ENCODE measurements at regions not wholly inside any gene's neighbourhood (a gene's known extent, or its start where the extent isn't known, plus 50 kb on each side); places are given as distances from the start of the nearest gene placed in this dataset.

DNA sequence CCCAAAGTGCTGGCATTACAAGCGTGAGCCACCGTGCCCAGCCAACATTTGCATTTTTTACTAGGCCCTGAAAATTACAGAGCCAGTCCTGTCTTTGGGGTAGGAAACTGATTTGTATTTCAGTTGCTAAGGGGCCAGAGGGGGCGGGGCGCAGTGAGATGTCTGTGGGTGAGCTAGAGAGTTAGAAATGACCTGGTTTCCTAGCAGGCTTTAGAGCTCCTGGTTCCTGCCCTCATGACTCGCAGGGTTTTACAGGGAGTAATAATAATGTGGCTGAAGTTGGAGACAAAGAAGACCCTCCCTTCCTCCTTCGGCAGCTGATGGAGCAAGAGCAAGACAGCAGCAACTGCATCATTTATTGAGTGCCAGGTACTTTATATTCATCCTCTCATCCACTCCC, 131.5 kb downstream of the TFAP2C start:
- Histone ChIP-seq H3K36me3 (ENCODE audit: control insufficient read depth in 1 of 2, insufficient read depth in 2 of 2, low read length in 2 of 2) (no peaks in the 10 kb centered on the region), H3K9ac (ENCODE audit: low read length) (no peak overlapping the region), H3K79me2 (ENCODE audit: control insufficient read depth, insufficient read depth, low read length, poor library complexity) (no peaks in the 10 kb centered on the region), H3K4me3 (ENCODE audit: low read depth, low read length) (no peak overlapping the region), H4K91ac (ENCODE audit: low read depth, low read length) (no peak overlapping the region), H3K23ac (ENCODE audit: low read length) (no peak overlapping the region), H3K4me1 (ENCODE audit: control insufficient read depth in 1 of 2, insufficient read depth in 2 of 2, low read length in 2 of 2) (no peaks in the 10 kb centered on the region), H3K18ac (ENCODE audit: low read length) (no peak overlapping the region), H3K79me1 (ENCODE audit: low read length) (no peaks in the 10 kb centered on the region), H3K27ac (ENCODE audit: low read depth, low read length) (no peak overlapping the region), H4K8ac (ENCODE audit: low read depth, low read length) (no peak overlapping the region), H2AK5ac (ENCODE audit: low read length) (no peak overlapping the region), H2BK5ac (ENCODE audit: low read depth, low read length, poor library complexity) (no peak overlapping the region), H3K27me3 (ENCODE audit: insufficient read depth, low read length) (no peaks in the 10 kb centered on the region), H3K14ac (ENCODE audit: low read length) (no peak overlapping the region), H3K4me2 (ENCODE audit: low read length) (no peak overlapping the region), H2BK120ac (ENCODE audit: insufficient read depth, low read length, poor library complexity) (no peak overlapping the region), H3K4ac (ENCODE audit: low read depth, low read length) (no peak overlapping the region), H2BK12ac (ENCODE audit: low read length) (no peak overlapping the region), H3K9me3 (ENCODE audit: insufficient read depth, low read depth, low read length) (peaks cover 2% of the 10 kb centered on the region), H4K12ac (ENCODE audit: low read depth, low read length) (no peak overlapping the region), H2AFZ (ENCODE audit: insufficient read depth, low read length, poor library complexity) (no peak overlapping the region)
- DNase-seq, result no peak
- no CpG with 5 or more reads among the region's 6 CpGs for WGBS (ENCODE audit: extremely low coverage, insufficient coverage, insufficient read length)

- H2AK5ac ChIP-seq (ENCODE audit: low read length), result no peak overlapping the region
- H4K12ac ChIP-seq (ENCODE audit: low read depth, low read length), result no peak overlapping the region
- H4K91ac ChIP-seq (ENCODE audit: low read depth, low read length), result no peak overlapping the region
- H3K27ac ChIP-seq (ENCODE audit: low read depth, low read length), result no peak overlapping the region
- H3K4me3 ChIP-seq (ENCODE audit: low read depth, low read length), result no peak overlapping the region
- H3K23ac ChIP-seq (ENCODE audit: low read length), result no peak overlapping the region
- H3K4me2 ChIP-seq (ENCODE audit: low read length), result no peak overlapping the region
- H3K4me1 ChIP-seq (ENCODE audit: control insufficient read depth in 1 of 2, insufficient read depth in 2 of 2, low read length in 2 of 2), result no peaks in the 10 kb centered on the region
- H4K8ac ChIP-seq (ENCODE audit: low read depth, low read length), result no peak overlapping the region
- no peaks in the 10 kb centered on the region for H3K79me2 ChIP-seq (ENCODE audit: control insufficient read depth, insufficient read depth, low read length, poor library complexity)
- peaks cover 2% of the 10 kb centered on the region for H3K9me3 ChIP-seq (ENCODE audit: insufficient read depth, low read depth, low read length)
- H3K79me1 ChIP-seq (ENCODE audit: low read length), result no peaks in the 10 kb centered on the region
- WGBS (ENCODE audit: extremely low coverage, insufficient coverage, insufficient read length), result no CpG with 5 or more reads among the region's 2 CpGs
- no peak overlapping the region for H2AFZ ChIP-seq (ENCODE audit: insufficient read depth, low read length, poor library complexity)
- H2BK5ac ChIP-seq (ENCODE audit: low read depth, low read length, poor library complexity), result no peak overlapping the region
- DNase-seq, result no peak
- no peak overlapping the region for H2BK12ac ChIP-seq (ENCODE audit: low read length)
- no peak overlapping the region for H3K4ac ChIP-seq (ENCODE audit: low read depth, low read length)
- H3K18ac ChIP-seq (ENCODE audit: low read length), result no peak overlapping the region
- no peaks in the 10 kb centered on the region for H3K27me3 ChIP-seq (ENCODE audit: insufficient read depth, low read length)
- H3K14ac ChIP-seq (ENCODE audit: low read length), result no peak overlapping the region
- no peaks in the 10 kb centered on the region for H3K36me3 ChIP-seq (ENCODE audit: control insufficient read depth in 1 of 2, insufficient read depth in 2 of 2, low read length in 2 of 2)
- no peak overlapping the region for H3K9ac ChIP-seq (ENCODE audit: low read length)
- no peak overlapping the region for H2BK120ac ChIP-seq (ENCODE audit: insufficient read depth, low read length, poor library complexity)
Observed at GRCh38 chr20:56761393-56761792, 132.3 kb downstream of the TFAP2C start.

GRCh38 chr20:56762401-56762800, 133.3 kb downstream of the TFAP2C start:
- H4K91ac ChIP-seq (ENCODE audit: low read depth, low read length), result no peak overlapping the region
- no peak overlapping the region for H3K4ac ChIP-seq (ENCODE audit: low read depth, low read length)
- no peak overlapping the region for H3K23ac ChIP-seq (ENCODE audit: low read length)
- no CpG with 5 or more reads among the region's 4 CpGs for WGBS (ENCODE audit: extremely low coverage, insufficient coverage, insufficient read length)
- H3K4me1 ChIP-seq (ENCODE audit: control insufficient read depth in 1 of 2, insufficient read depth in 2 of 2, low read length in 2 of 2), result no peaks in the 10 kb centered on the region
- H2BK12ac ChIP-seq (ENCODE audit: low read length), result no peak overlapping the region
- H3K9me3 ChIP-seq (ENCODE audit: insufficient read depth, low read depth, low read length), result peaks cover 2% of the 10 kb centered on the region
- no peak overlapping the region for H2AFZ ChIP-seq (ENCODE audit: insufficient read depth, low read length, poor library complexity)
- H3K4me2 ChIP-seq (ENCODE audit: low read length), result no peak overlapping the region
- H3K18ac ChIP-seq (ENCODE audit: low read length), result no peak overlapping the region
- H3K9ac ChIP-seq (ENCODE audit: low read length), result no peak overlapping the region
- no peaks in the 10 kb centered on the region for H3K36me3 ChIP-seq (ENCODE audit: control insufficient read depth in 1 of 2, insufficient read depth in 2 of 2, low read length in 2 of 2)
- no peak overlapping the region for H4K12ac ChIP-seq (ENCODE audit: low read depth, low read length)
- H2BK5ac ChIP-seq (ENCODE audit: low read depth, low read length, poor library complexity), result no peak overlapping the region
- no peak overlapping the region for H2BK120ac ChIP-seq (ENCODE audit: insufficient read depth, low read length, poor library complexity)
- no peak overlapping the region for H2AK5ac ChIP-seq (ENCODE audit: low read length)
- no peak for DNase-seq
- H3K14ac ChIP-seq (ENCODE audit: low read length), result no peak overlapping the region
- no peak overlapping the region for H4K8ac ChIP-seq (ENCODE audit: low read depth, low read length)
- no peak overlapping the region for H3K27ac ChIP-seq (ENCODE audit: low read depth, low read length)
- no peaks in the 10 kb centered on the region for H3K79me1 ChIP-seq (ENCODE audit: low read length)
- H3K79me2 ChIP-seq (ENCODE audit: control insufficient read depth, insufficient read depth, low read length, poor library complexity), result no peaks in the 10 kb centered on the region
- no peak overlapping the region for H3K4me3 ChIP-seq (ENCODE audit: low read depth, low read length)
- no peaks in the 10 kb centered on the region for H3K27me3 ChIP-seq (ENCODE audit: insufficient read depth, low read length)

DNA sequence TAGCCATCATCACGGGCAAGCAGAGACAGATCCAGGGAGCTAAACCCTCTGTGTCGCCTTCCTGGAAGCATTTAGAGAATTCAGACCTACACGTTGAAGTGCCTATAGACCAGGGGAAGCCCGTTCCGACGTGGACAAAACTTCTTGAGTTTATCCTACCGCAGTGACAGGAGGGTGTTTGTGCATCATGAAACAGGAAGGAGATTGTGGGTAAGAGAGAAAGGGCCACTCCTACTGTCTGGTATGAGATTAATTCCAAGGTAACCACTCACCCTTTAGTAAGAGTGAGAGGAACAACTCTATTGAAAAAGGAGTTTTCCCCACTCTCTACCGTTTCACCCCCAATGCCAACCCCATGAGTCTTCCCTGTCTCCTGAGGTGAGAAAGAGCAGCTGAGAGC, 133.7 kb downstream of the TFAP2C start:
- no peaks in the 10 kb centered on the region for H3K27me3 ChIP-seq (ENCODE audit: insufficient read depth, low read length)
- no peak overlapping the region for H3K4ac ChIP-seq (ENCODE audit: low read depth, low read length)
- no CpG with 5 or more reads among the region's 8 CpGs for WGBS (ENCODE audit: extremely low coverage, insufficient coverage, insufficient read length)
- no peak overlapping the region for H4K12ac ChIP-seq (ENCODE audit: low read depth, low read length)
- no peaks in the 10 kb centered on the region for H3K79me2 ChIP-seq (ENCODE audit: control insufficient read depth, insufficient read depth, low read length, poor library complexity)
- no peaks in the 10 kb centered on the region for H3K4me1 ChIP-seq (ENCODE audit: control insufficient read depth in 1 of 2, insufficient read depth in 2 of 2, low read length in 2 of 2)
- no peak overlapping the region for H3K23ac ChIP-seq (ENCODE audit: low read length)
- H3K4me2 ChIP-seq (ENCODE audit: low read length), result no peak overlapping the region
- H2BK12ac ChIP-seq (ENCODE audit: low read length), result no peak overlapping the region
- no peak overlapping the region for H3K27ac ChIP-seq (ENCODE audit: low read depth, low read length)
- no peak overlapping the region for H3K14ac ChIP-seq (ENCODE audit: low read length)
- no peak overlapping the region for H2AFZ ChIP-seq (ENCODE audit: insufficient read depth, low read length, poor library complexity)
- no peaks in the 10 kb centered on the region for H3K79me1 ChIP-seq (ENCODE audit: low read length)
- no peak overlapping the region for H3K18ac ChIP-seq (ENCODE audit: low read length)
- H3K9ac ChIP-seq (ENCODE audit: low read length), result no peak overlapping the region
- no peaks in the 10 kb centered on the region for H3K36me3 ChIP-seq (ENCODE audit: control insufficient read depth in 1 of 2, insufficient read depth in 2 of 2, low read length in 2 of 2)
- H2BK5ac ChIP-seq (ENCODE audit: low read depth, low read length, poor library complexity), result no peak overlapping the region
- H2AK5ac ChIP-seq (ENCODE audit: low read length), result no peak overlapping the region
- no peak overlapping the region for H4K91ac ChIP-seq (ENCODE audit: low read depth, low read length)
- H2BK120ac ChIP-seq (ENCODE audit: insufficient read depth, low read length, poor library complexity), result no peak overlapping the region
- H3K4me3 ChIP-seq (ENCODE audit: low read depth, low read length), result no peak overlapping the region
- no peak overlapping the region for H4K8ac ChIP-seq (ENCODE audit: low read depth, low read length)
- peaks cover 2% of the 10 kb centered on the region for H3K9me3 ChIP-seq (ENCODE audit: insufficient read depth, low read depth, low read length)
- peak; percentile 33 to 44 for DNase-seq
